ENCODE measurements at regions not wholly inside any gene's neighbourhood (a gene's known extent, or its start where the extent isn't known, plus 50 kb on each side); places are given as distances from the start of the nearest gene placed in this dataset.

DNA sequence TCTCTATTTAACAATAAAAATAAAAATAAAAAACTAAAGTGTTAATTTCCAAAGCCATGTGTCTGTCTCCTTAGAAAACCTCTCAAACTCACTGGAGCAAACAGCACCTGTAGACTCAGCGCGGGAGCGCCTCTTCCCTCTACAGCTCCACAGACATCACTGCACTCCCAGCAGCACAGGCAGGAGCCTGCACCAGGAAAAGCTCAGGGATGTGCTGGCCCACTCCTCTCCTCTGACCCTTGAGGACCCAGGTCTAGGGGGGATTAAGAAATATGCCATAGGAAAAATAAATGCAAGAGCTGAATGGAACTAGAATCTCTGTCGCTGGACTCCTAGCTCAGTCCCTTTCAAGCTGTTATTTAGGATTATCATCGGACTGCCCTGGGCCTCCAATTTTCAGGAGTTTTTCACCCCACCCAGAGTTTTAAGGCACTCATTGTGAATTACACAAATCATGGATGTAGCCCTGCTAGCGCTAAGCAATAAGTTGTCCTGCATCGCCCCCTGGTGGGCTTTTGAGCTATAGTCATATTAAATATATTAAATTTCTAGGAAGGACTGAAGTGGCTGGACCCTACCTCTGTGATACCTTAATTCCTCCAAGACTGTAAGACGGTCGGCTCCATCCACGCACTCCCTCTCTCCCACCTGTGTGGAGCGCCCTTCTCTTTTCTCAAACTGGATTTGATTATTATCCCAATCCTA lies 333.9 kb downstream of the UQCRFS1 start:
- peak; percentile 83 for DNase-seq

DNA sequence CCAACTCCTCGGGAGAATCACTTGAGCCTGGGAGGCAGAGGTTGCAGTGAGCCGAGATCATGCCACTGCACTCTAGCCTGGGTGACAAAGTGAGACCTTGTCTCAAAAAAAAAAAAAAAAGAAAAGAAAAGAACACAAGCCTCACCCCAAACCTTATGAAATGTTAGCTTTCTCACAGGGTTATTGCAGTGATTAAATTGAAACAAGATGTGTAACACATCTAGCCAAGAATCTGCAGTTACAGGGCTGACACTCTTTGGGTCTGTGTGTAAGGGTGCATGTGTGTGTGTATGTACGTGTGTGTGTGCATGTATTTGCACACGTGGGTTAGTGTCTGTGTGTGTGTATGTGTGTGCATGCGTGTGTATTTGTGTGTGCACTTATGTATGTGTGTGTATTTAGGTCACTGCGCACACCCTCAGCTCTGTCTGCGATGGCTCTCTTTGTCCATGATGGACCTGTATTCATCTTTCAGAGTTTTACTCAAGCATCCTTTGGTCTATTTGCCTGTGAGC lies 336.3 kb downstream of the UQCRFS1 start:
- no peak for DNase-seq

DNA sequence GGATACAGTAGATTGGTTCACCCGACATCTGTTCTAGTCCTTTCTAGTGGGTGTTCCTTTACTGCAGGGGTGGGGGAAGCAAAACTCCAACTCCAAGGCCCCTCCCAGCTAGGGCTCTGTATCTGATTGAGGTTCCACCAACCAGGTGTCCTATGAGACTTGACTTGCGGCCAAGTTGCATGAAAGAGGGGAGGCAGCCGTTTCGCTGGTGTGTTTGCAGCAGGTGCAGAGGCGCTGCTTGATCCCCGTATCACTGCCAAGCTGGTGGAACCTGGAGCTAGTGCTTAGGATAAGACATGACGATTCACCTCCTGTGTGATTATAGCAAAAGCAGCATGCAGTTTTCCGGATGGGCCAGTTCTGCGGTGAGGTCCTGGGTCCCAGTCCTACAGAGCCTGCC lies 338.2 kb downstream of the UQCRFS1 start:
- DNase-seq: no peak

DNA sequence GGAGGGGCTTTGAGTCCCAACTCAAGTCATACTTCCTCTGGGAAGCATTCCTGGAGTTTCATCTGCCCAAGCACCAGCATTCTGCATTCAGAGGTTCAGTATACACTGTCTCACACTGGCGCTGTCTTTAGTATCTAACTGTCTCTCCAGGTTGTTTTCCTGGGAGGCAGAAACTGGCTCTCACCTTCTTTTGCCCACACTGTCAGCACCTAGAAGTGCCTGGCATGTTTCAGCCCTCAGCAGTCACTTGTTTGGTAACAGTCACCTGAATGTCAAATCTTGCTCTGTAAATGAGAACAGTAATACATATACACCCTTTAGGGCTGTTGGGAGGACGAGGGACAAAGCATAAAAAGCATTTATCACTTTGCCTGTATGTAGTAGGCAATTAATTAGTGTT lies 339.6 kb downstream of the UQCRFS1 start:
- DNase-seq: no peak

DNA sequence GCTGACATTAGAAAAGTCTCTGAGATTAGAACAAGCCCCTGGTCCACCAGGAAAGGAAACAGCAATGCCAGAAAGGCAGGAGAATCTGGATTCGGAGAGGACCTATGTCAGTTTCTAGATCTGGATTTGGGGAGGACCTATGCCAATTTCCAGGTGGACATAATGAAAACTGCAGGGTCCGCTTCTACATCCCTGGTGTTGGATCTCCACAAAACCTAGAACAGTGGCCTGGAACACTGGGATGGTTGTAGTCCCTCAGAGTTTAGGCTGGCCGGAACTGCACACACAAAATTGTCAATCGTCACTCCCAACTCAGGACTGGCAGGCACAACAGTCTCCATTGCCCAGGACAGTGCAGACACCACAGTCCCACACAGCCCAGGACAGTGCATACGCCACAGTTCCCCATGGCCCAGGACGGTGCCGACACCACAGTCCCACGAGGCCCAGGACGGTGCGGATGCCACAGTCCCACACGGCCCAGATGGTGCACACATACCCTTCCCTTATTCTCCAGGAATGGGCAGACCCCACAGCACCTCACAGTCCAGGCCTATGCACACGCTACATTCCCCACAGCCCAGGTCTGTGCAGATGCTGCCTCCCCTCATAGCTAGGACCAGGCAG lies 341.7 kb downstream of the UQCRFS1 start:
- no peak for DNase-seq

DNA sequence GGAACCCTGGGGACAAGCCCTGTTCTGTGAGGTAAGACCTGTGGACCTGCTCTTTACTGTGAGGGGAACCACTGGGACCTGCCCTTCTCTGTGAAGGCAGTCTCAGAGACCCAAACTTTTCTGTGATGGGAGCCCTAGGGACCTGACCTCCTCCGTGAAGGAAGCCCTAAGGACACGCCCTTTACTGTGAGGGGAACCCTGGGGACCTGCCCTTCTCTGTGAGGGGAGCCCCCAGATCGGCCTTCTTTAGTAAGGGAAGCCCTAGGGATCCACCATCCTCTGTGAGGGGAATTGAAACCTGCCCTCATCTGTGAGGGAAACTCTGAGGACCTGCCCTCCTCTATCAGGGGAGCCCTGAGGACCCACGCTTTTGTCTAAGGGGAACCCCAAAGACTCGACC lies 343.5 kb downstream of the UQCRFS1 start:
- DNase-seq: no peak

DNA sequence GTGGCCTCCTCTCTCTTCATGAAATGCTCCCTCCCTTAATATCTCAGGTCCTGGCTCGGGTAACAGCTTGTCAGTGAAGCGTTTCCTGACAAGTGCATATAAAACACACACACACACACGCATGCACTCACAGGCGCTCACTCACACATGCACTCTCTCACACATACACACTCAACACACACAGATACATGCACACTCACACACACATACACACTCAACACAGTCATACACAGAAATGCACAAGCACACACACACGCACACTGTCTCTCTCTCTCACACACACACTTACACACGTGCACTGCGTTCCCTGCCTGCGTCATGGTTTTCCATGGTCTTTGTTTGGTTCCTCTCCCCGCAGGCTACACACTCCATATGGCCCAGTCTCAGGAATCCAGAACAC lies 344.1 kb downstream of the UQCRFS1 start:
- DNase-seq: no peak

DNA sequence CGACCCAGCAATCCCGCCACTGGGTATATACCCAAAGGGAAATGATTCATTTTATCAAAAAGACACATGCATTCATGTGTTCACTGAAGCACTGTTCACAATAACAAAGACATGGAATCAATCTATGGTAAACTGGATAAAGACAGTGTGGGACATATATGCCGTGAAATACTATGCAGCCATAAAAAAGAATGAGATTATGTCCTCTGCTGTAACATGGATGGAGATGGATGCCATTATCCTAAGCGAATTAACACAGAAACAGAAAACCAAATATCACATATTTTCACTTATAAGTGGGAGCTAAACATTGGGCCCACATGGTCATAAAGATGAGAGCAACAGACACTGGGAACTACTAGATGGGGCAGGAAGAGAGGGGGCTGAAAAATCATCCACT lies 345.0 kb downstream of the UQCRFS1 start:
- no peak for DNase-seq

DNA sequence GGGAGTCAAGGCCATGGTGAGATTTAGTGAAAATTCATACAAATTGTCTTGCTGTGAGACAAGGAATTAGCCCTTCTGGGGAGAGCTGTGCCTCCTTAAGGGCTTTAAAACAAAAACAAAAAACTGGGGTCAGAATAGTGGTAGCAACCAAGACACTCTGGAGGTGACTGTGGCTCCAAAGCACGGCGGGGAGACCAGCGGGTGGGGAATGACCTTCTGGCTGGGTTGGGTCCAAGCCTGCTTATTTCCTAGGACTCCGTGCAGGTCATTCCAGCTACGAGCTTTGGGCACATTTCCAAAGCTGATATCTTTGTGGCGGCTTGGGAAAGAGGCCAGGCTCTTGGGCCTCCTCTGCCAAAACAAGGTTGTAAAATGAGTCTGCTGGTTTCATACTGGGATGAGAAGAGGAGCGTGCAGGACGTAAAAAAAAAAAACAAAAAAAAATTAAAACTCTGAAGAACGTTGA lies 348.3 kb downstream of the UQCRFS1 start:
- DNase-seq: no peak

DNA sequence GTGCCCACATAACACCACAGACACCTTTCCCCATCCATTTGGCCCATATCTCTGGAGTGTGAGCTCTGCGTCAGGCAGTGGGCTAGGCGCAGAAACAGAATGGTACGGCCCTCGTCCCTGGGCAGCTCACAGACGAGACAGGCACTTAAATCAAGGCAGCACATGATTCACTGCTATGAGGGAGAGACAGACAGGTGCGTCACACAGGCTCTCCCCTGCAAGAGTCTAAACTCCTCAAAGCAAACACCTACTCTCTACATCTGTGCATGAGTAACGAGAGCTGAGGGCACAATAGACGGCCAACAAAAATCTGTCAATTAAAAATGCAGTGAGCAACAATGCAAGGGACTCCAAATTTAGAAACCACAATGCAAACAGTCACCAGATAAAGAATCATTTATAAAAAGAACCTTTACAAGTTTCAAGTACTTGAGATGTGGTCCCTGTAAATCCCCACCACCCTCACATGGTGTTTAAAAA lies 348.9 kb downstream of the UQCRFS1 start:
- no peak for DNase-seq

DNA sequence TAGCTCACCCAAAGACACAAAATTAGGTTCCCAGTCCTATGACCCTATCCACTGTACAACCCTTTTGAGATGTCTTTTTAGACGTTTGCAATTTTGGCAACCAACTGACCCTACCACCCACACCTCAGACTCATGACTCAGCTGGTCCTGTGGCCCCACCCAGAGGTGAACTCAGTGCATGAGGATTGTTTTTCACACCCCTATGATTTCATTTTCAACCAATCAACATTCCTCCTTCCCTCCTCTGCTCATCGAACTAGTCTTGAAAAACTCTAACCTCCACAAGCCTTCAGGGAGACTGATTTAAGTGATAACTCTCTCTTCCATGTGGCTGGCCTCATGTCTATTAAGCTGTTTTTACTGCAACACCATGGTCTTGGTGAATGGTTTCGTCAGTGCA lies 350.7 kb downstream of the UQCRFS1 start:
- no peak for DNase-seq

DNA sequence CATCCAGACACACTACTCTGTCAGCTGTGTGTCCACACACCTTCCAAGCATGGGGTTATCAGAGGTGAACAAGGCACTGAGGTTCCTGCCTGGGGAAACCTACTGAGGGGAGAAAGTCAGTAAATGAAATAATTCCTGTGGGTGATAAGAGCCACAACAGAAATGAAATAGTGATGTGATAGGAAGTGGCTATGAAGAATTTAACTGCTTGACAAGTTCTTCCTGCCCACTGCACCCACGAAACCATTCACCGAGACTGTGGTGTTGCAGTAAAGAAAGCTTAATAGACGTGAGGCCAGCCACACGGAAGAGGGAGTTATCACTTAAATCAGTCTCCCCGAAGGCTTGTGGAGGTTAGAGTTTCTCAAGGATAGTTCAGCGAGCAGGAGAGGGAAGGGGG lies 353.1 kb downstream of the UQCRFS1 start:
- no peak for DNase-seq

DNA sequence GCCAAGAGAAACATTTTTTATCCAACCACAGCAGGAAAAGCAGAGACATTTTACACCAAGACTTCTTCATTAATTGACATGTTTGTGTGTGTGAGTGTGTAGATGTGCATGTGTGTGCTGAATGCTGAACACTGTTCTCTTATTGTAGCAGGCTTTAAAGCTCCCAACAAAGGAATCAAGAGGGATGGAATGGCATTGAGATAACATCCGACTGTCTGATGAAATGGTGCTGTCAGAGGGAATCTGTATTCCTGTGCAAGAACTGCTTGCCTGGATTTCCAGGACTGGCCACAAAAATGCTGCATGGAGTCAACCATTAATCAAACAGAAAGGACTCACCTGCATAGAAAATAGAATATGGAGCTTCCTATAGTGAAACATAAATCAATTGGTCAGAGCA lies 354.0 kb downstream of the UQCRFS1 start:
- no peak for DNase-seq

DNA sequence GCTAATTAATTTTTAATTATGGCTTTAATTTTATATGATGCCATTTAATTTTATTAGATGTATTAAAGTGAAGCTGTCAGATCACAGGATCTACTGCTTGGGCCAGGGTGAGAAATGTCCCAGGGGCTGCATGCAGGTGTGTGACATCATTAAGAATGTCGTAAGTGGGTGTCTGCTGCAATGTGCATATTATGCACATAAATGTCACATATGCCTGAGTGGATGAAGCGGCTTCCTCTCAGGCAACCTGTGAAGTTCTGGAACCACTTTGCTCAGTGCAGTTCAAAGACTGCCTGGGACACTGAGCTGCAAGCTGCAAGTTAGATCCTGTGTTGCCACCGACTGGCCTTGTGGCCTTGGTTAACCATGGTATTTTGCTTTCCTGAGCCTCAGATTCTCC lies 355.0 kb downstream of the UQCRFS1 start:
- no peak for DNase-seq

DNA sequence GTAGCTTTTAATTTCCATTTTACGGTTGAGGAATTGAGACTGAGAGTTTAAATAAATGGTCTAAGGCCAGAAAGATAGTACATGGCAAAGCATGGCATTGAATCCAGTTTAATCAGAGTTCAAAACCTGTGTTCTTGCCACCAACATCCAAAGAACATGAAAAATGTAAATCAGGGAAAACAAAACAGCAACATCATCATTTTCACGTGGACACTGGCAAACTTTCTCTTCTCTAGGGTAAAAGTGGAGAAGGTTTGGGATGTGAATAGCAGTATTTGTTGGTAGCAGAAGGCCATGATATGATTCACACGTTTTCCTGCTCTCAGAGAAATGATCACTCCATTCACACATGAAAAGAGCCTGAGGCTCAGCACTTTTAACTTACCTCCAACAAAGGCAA lies 357.7 kb downstream of the UQCRFS1 start:
- no peak for DNase-seq

DNA sequence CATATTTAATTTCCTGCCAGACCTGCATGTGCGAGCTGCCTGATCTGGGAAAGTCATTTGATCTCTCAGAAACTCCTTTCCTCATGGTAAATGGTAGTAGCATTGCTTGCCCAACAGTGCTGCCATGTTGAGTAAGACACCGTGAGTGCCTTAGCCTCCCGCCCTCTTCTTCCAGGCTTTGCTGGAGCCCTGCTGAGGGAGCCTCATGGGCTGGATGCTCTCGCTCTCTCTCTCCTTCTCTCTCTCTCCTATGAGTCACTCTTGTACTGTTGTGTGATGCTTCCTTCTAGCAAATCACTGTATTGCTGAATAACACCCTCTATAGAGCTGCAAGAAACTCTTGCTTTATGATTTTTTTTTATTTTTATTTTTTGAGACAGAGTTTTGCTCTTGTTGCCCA lies 365.5 kb downstream of the UQCRFS1 start:
- no peak for DNase-seq

DNA sequence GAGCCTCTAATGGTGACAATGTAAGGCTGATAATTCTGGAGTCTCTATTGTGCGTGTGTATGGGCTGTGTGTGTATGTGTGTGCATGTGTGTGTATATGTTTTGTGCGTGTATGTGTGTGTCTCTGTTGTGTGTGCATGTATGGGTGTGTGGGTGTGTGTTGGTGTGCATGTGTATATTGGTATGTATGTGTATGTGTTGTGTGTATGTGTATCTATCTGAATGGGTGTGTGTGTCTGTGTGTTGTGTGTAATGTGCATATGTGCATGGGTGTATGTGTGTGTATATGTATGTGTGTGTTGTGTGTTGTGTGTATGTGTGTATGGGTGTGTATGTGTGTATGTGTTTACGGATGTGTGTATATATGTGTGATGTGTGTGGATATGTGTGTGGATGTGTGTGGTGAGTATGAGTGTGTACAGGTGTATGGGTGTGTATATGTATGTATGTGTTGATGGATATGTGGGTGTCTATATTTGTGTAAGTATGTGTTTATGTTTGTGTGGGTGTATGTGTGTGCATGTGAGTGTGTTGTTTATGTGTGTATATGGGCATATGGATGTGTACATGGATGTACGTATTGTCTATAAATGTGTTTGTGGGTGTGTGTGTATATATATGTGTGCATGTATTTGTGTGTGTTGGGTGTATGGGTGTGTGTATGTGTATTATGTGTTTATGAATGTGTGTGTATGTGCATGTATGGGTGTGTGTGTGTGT lies 366.7 kb downstream of the UQCRFS1 start:
- no peak for DNase-seq

DNA sequence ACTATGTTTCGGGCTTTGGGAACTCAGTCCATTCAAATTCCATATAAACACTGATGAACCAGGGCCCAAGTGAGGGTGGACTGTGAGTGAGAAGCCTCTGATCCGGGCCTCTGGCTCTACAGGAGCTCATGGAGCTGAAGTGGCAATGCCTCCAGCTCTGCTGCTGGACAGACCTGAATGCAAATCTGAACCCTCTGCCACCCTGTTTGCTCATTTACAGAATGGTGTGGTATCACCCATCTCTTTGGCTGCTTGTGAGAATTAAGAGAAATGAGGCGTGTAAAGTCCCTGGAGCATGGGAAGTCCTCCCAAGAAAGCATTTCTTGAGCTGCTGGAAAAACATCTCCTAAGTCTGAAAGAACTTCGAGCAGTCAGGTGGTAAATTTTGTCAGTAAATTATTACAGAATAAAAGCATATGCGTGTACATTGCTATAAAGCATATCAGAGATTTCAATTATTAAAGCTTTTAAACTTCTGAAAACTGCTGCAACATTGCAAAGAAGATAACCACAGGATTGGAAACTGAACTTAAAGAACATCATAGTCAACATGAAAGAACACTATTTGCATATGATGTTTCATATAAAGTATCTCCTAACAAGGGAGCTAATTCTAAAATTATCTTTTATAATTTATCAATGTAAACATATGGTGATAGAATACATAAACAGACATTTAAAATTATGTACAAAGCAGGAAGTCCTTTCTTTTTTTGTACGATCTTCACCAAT lies 369.0 kb downstream of the UQCRFS1 start:
- DNase-seq: no peak

DNA sequence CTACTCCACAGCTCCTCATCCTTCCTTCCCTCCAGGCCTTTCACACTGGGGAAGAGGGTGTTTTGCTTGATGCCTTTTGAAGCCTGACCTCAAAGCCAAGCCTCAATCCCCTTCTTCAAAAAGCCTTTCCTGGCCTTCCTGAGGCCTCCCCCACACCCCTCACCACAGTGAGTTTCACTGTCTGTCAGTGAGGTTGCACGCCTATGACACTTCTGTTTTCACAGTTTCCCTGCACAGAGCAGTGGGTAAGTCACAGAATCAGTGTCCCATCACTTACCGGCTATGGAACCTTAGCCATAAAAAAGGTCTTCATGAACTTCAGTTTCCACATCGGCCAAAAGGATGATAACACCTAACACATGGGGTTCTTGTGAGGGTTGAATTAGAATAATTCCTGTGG lies 371.4 kb downstream of the UQCRFS1 start:
- DNase-seq: no peak

DNA sequence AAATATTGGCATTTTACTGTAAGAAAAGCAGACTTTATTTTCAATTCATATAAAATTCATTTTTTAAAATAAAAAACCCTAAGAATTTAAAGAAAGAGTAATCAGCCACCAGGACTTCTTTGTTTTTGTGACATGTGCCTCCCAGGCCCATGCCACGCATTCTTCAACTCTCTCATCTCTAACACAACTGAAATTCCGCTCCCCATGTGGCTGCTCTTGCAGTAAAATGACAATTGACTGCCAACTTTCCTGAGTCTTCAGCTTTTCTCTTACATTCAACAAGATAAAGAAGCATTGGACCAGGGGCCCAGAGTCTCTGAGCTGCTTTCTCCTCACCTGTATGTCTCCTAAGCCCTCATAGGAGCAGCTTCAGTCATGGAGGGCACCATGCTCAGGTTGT lies 372.1 kb downstream of the UQCRFS1 start:
- no peak for DNase-seq

DNA sequence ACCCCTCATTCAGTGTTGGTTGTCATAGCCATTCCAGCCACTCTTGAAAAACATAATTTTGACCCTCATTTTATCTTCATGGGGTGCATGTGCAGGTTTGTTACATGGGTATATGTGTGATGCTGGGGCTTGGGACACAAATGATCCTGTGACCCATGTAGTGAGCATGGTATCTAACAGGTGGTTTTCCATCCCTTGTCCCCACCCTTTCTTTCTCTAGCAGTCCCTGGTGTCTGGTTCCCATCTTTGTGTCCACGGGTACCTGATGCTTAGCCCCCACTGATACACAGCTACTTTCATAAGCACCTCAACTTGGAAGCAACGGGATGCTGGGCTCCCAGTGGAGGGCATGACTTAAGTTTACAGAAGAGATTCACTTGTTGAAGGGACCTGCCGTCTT lies 373.5 kb downstream of the UQCRFS1 start:
- no peak for DNase-seq

DNA sequence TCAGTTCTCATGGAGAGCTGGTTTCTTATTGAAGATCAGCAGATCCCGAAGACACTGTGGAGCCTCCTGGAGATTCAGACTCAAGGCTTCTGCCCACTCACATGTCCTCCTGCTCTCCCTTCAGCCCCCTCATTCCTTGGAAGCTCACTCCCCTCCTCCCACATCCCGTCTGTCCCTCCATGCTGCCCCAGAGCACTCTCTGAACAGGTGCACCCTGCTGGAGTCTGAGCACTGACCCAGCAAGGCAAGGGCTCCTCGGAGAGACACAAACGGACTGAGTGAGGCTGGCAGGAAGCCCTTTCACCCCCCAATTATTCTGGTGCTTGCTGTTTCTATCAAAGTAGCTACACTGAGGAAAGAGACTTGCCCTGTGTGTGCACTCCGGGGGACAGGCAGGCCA lies 374.0 kb downstream of the UQCRFS1 start:
- no peak for DNase-seq

DNA sequence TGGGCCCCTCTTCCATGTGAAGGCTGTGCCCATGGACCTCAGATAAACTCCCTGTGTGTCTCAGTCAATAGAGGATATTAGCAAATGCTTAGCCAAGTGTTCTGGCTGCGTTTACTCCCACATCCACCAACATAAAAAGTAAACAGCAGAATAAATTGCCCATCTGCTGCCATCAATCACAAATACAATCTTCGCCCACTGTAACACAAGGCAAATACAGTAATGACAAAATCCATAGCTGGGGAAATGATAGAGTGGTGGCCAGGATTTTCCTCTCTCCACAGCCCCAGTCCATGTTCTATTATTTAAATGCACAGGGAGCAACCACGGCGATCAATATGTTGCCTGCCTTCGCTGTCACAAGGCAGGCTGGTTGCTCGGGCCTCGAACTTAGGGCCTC lies 376.5 kb downstream of the UQCRFS1 start:
- DNase-seq: no peak

Data from activated CD8-positive, alpha-beta memory T cell treated with anti-CD3 and anti-CD28 coated beads, Interleukin-2, amount 50 U/mL, for 48 hours (primary cell).